ENCODE measurements at regions not wholly inside any gene's neighbourhood (a gene's known extent, or its start where the extent isn't known, plus 50 kb on each side); places are given as distances from the start of the nearest gene placed in this dataset.

- no peak for DNase-seq
These were observed 65.9 kb upstream of the MAOA start for GRCh38 chrX:43590150-43590549.

DNA sequence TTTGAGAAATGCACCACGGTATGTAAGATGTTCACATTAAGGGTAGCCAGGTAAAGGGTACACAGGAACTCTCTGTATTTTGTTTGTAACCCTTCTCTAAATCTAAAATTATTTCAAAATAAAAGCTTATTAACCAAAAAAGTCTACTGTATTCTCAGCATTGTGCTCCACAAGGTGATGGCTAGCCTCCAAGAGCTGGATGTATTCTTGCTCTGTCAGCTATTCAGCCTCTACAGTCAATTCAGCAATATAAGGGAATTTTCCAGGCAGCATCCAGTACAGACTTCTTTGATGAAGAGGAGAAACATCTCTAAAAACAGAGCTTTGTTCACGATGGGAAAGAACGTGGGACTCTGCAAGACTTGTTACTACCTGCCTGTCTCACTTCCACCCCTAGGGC lies 63.5 kb upstream of the MAOA start:
- DNase-seq = no peak

- no peak for DNase-seq
These were observed 60.2 kb upstream of the MAOA start for GRCh38 chrX:43595931-43596330.

DNA sequence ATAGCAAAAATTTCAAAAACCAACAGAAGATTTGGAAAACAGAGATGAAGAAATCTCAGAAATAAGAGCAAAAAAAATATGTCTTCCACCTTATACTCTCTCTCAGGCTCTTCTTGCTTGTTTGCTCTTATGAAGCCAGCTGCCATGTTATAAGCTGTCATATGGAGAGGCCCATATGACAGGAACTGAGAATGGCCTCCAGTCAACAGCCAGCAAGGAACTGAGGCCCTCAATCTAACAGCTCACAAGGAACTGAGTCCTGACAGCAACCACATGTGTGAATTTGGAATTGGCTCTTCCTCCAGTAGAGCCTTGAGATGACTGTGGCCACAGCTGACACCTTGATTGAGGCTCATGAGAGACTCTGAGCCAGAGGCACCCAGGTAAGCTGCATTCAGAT lies 51.3 kb upstream of the MAOA start:
- no peak for DNase-seq

DNA sequence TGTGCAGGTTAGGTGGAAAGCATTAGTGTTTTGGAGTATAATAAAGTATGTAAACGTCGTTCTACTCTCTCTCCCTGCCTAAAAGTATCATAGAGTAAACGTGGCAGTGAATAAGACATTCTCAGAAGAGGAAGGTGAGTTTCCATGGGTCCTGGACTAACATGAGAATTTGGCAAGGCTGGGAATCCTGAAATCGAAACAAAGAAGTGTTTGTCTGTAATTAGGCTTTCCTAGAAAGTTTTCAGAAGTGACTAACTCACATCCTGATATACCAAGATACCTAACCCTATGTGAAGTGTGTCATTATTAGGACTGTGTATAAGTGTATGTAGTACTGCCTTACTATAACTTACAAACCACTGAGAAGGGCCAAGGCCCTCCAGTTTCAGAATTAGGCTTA lies 50.7 kb upstream of the MAOA start:
- DNase-seq = no peak

Measured in right forelimb (tissue), 1 donor.